Stimulated activated CD4-positive, alpha-beta T cell treated with anti-CD3 and anti-CD28 coated beads, Interleukin-2, amount 100 ng/mL, for 4 hours (primary cell): ENCODE measurements at regions not wholly inside any gene's neighbourhood (a gene's known extent, or its start where the extent isn't known, plus 50 kb on each side); places are given as distances from the start of the nearest gene placed in this dataset.

Source experiments
- DNase-seq: peaks from one replicate; pipeline ENCODE4 v3.0.0-alpha.2; 2020; ENCODE audit warnings: low read depth

GRCh38 chr5:159702301-159702700 is 214.0 kb upstream of the ADRA1B start:
- DNase-seq: no peak

GRCh38 chr5:159702826-159703225 is 213.5 kb upstream of the ADRA1B start:
- no peak for DNase-seq

- DNase-seq: no peak
Observed at GRCh38 chr5:159704160-159704559, 212.1 kb upstream of the ADRA1B start.

GRCh38 chr5:159705948-159706347 is 210.3 kb upstream of the ADRA1B start:
- DNase-seq: no peak

GRCh38 chr5:159708090-159708489 is 208.2 kb upstream of the ADRA1B start:
- DNase-seq: no peak

GRCh38 chr5:159712672-159713071 is 203.6 kb upstream of the ADRA1B start:
- DNase-seq: no peak

- DNase-seq: no peak
Observed at GRCh38 chr5:159713254-159713653, 203.0 kb upstream of the ADRA1B start.

- no peak for DNase-seq
Observed at GRCh38 chr5:159713773-159714172, 202.5 kb upstream of the ADRA1B start.

GRCh38 chr5:159725475-159725874 is 190.8 kb upstream of the ADRA1B start:
- no peak for DNase-seq

GRCh38 chr5:159727167-159727566 is 189.1 kb upstream of the ADRA1B start:
- DNase-seq: no peak

GRCh38 chr5:159730285-159730684 is 186.0 kb upstream of the ADRA1B start:
- no peak for DNase-seq

GRCh38 chr5:159732220-159732619 is 184.1 kb upstream of the ADRA1B start:
- no peak for DNase-seq

GRCh38 chr5:159734366-159734765 is 181.9 kb upstream of the ADRA1B start:
- DNase-seq: no peak

- no peak for DNase-seq
Observed at GRCh38 chr5:159735036-159735435, 181.2 kb upstream of the ADRA1B start.

- no peak for DNase-seq
Observed at GRCh38 chr5:159735749-159736660, 180.3 kb upstream of the ADRA1B start.

- DNase-seq: no peak
Observed at GRCh38 chr5:159736844-159737243, 179.4 kb upstream of the ADRA1B start.

- no peak for DNase-seq
Observed at GRCh38 chr5:159737263-159737662, 179.0 kb upstream of the ADRA1B start.

GRCh38 chr5:159741829-159742322 is 174.4 kb upstream of the ADRA1B start:
- DNase-seq: no peak

- no peak for DNase-seq
Observed at GRCh38 chr5:159743234-159743633, 173.0 kb upstream of the ADRA1B start.

GRCh38 chr5:159746707-159747106 is 169.6 kb upstream of the ADRA1B start:
- no peak for DNase-seq

- DNase-seq: no peak
Observed at GRCh38 chr5:159749146-159749545, 167.1 kb upstream of the ADRA1B start.

GRCh38 chr5:159750226-159750625 is 166.1 kb upstream of the ADRA1B start:
- DNase-seq: no peak

- no peak for DNase-seq
Observed at GRCh38 chr5:159751459-159751858, 164.8 kb upstream of the ADRA1B start.
